Natural killer cell (primary cell): ENCODE measurements at regions not wholly inside any gene's neighbourhood (a gene's known extent, or its start where the extent isn't known, plus 50 kb on each side); places are given as distances from the start of the nearest gene placed in this dataset.

Experiments
- ATAC-seq, 3 donors: fragments of 150-1000 bp in 2 of 3; fragments of 200-7000 bp in 1 of 3; cut with Tn5 transposase; 1 replicate in 1 of 3; 2 replicates in 2 of 3; pipeline ENCODE4 v1.10.0; 2021; ENCODE audit warnings: mild to moderate bottlenecking in 2 of 3, moderate library complexity in 2 of 3
- DNase-seq, 2 donors: peaks; one replicate each; pipeline versions ENCODE4 v3.0.0 to v3.0.0-alpha.2; 2013 to 2021; ENCODE audit warnings: mixed read lengths in 1 of 2
- H3K27ac ChIP-seq: one replicate; pipeline ENCODE4 v1.5.1; 2013; ENCODE audit warnings: mild to moderate bottlenecking, low read length
- H3K27me3 ChIP-seq: one replicate; pipeline ENCODE4 v1.6.1; 2013; ENCODE audit warnings: low read length; ENCODE audit not compliant: control insufficient read depth, insufficient read depth
- H3K36me3 ChIP-seq: one replicate; pipeline ENCODE4 v1.6.1; 2013; ENCODE audit warnings: low read length; ENCODE audit not compliant: control insufficient read depth, insufficient read depth
- H3K4me1 ChIP-seq: one replicate; pipeline ENCODE4 v1.6.1; 2013; ENCODE audit warnings: low read length; ENCODE audit not compliant: control insufficient read depth, insufficient read depth
- H3K4me3 ChIP-seq: one replicate; pipeline ENCODE4 v1.5.1; 2013; ENCODE audit warnings: low read length
- H3K9me3 ChIP-seq: one replicate; pipeline ENCODE4 v1.6.1; 2013; ENCODE audit warnings: low read length; ENCODE audit not compliant: control insufficient read depth, insufficient read depth
- H3K27ac Mint-ChIP-seq, 2 donors: one replicate each; pipeline ENCODE4 v1.8.0; 2022; ENCODE audit warnings: mild to moderate bottlenecking in 2 of 2, mixed read lengths in 2 of 2, moderate library complexity in 1 of 2
- H3K27me3 Mint-ChIP-seq, 2 donors: one replicate each; pipeline ENCODE4 v1.8.0; 2022; ENCODE audit warnings: low read depth in 2 of 2, mixed read lengths in 2 of 2
- H3K36me3 Mint-ChIP-seq: one replicate; pipeline ENCODE4 v1.8.0; 2022; ENCODE audit warnings: mixed read lengths
- H3K4me1 Mint-ChIP-seq, 2 donors: one replicate each; pipeline ENCODE4 v1.8.0; 2022; ENCODE audit warnings: mixed read lengths in 2 of 2
- H3K4me3 Mint-ChIP-seq: one replicate; pipeline ENCODE4 v1.8.0; 2022; ENCODE audit warnings: mild to moderate bottlenecking, moderate library complexity, mixed read lengths
- H3K9me3 Mint-ChIP-seq, 2 donors: one replicate each; pipeline ENCODE4 v1.8.0; 2022; ENCODE audit warnings: mixed read lengths in 2 of 2
- CTCF ChIP-seq: fragments of 200-600 bp; IDR thresholded peaks from one replicate; pipeline ENCODE4 v1.8.0; 2022; ENCODE audit warnings: antibody characterized with exemption
- WGBS: methylation state at CpG from one replicate; pipeline ENCODE4 v1.1.7; 2013; ENCODE audit warnings: missing lambda C conversion rate; ENCODE audit not compliant: insufficient coverage; 5-methylcytosine and 5-hydroxymethylcytosine counted together
- intact Hi-C: fragments of 100-400 bp; cut with micrococcal nuclease; formaldehyde crosslinking; loops from one replicate; pipeline ENCODE4 v1.14.2; 2022

GRCh38 chr20:16135630-16136029 is 437.6 kb downstream of the KIF16B start:
- Mint-ChIP-seq H3K4me1 (no peaks in the 10 kb centered on the region), H3K36me3 (peaks cover 21% of the 10 kb centered on the region), H3K4me3 (no peak overlapping the region), H3K27me3 (peaks cover 0 to 20% of the 10 kb centered on the region in 2 donors), H3K27ac (no peak overlapping the region), H3K9me3 (peaks cover 0 to 4% of the 10 kb centered on the region in 2 donors)
- WGBS, result 80% methylated on average over 5 of the region's 5 CpGs
- ATAC-seq, result no peak
- DNase-seq, result no peak
- Histone ChIP-seq H3K4me1 (no peaks in the 10 kb centered on the region), H3K27me3 (no peaks in the 10 kb centered on the region), H3K36me3 (no peaks in the 10 kb centered on the region), H3K27ac (no peak overlapping the region), H3K9me3 (peaks cover 2% of the 10 kb centered on the region), H3K4me3 (no peak overlapping the region)
- intact Hi-C loops, result no loop called here
- TF ChIP-seq CTCF, result no peak

DNA sequence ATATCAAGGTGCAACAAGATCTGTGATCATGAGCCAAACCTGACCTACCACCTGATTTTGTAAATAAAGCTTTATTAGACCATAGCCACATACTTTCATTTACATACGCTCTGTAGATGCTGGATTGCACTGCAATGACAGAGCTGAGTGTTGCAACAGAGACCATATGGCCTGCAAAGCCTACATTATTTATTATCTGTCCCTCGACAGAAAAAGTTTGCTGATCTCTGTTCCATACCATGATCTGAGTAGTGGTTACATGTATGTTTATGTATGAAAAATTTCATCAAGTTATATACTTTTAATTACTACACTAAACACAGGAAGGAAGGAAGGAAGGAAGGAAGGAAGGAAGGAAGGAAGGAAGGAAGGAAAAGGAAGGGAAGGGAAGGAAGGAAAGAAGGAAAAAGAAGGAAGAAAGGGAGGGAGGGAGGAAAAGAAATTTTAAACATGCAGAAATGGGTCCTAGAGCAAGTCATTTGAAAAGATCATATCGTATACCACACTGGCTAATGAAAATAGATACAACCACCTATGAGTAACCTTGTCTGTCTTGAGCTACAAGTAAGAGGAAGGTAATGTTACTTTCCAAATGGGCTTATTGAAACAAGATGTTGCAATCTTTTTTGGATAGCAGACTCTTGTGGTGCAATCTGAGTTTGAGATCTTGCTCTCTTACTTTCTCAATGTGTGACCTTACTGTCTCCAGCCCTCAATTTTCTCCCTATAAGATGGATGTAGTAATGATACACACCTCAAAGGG is 441.0 kb downstream of the KIF16B start:
- Mint-ChIP-seq H3K27ac (no peak overlapping the region), H3K4me1 (no peaks in the 10 kb centered on the region), H3K4me3 (no peak overlapping the region), H3K27me3 (peaks cover 0 to 8% of the 10 kb centered on the region in 2 donors), H3K36me3 (peaks cover 20% of the 10 kb centered on the region), H3K9me3 (peaks cover 0 to 2% of the 10 kb centered on the region in 2 donors)
- no peak for ATAC-seq
- no peak for DNase-seq
- intact Hi-C loops, result no loop called here
- no peaks in the 10 kb centered on the region for H3K36me3 ChIP-seq
- no peak for TF ChIP-seq CTCF
- H3K27ac ChIP-seq, result no peak overlapping the region
- H3K4me3 ChIP-seq, result no peak overlapping the region
- H3K27me3 ChIP-seq, result no peaks in the 10 kb centered on the region
- 67% methylated on average over 1 of the region's 3 CpGs for WGBS
- no peaks in the 10 kb centered on the region for H3K4me1 ChIP-seq
- peaks cover 2% of the 10 kb centered on the region for H3K9me3 ChIP-seq

DNA sequence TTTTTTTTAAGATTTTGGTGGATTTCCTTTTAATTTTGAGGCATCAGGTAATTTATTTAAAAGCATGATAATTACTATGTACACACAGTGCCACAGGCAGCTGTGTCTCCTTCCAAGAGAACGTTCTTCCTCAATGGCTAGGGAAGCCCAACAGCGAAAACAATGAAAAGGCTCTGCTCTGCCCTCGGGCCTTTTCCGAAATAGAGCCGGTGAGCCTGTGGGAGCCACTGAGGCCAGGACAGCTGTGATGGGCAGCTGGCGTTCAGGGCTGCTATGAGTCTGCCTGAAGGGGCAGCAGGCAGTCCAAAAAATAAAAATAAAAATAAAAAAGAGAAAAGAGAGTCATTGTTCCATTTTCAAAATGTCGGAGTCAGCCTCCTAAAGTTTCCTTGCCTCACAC is 443.8 kb downstream of the KIF16B start:
- TF ChIP-seq CTCF, result no peak
- no peaks in the 10 kb centered on the region for H3K27me3 ChIP-seq
- no peaks in the 10 kb centered on the region for H3K4me1 ChIP-seq
- ATAC-seq, result no peak
- Mint-ChIP-seq H3K4me1 (no peaks in the 10 kb centered on the region), H3K27ac (no peak overlapping the region), H3K36me3 (no peaks in the 10 kb centered on the region), H3K27me3 (peaks cover 0 to 4% of the 10 kb centered on the region in 2 donors), H3K4me3 (no peak overlapping the region), H3K9me3 (no peaks in the 10 kb centered on the region)
- DNase-seq, result no peak
- H3K27ac ChIP-seq, result no peak overlapping the region
- H3K9me3 ChIP-seq, result no peaks in the 10 kb centered on the region
- H3K4me3 ChIP-seq, result no peak overlapping the region
- WGBS, result 94% methylated on average over 7 of the region's 7 CpGs
- intact Hi-C loops, result no loop called here
- H3K36me3 ChIP-seq, result no peaks in the 10 kb centered on the region
